ENCODE measurements at regions not wholly inside any gene's neighbourhood (a gene's known extent, or its start where the extent isn't known, plus 50 kb on each side); places are given as distances from the start of the nearest gene placed in this dataset.

- Histone ChIP-seq H3K9me3 (no peaks in the 10 kb centered on the region), H3F3A (replicated peaks; ENCODE audit: insufficient read depth) (no peaks in the 10 kb centered on the region), H3K4me2 (no peak overlapping the region), H3K9me2 (no peaks in the 10 kb centered on the region), H3K36me3 (replicated peaks in 1 of 2; ENCODE audit: control insufficient read depth in 1 of 2, insufficient read depth in 2 of 2, low read length in 1 of 2) (no peaks in the 10 kb centered on the region), H3K9ac (no peak overlapping the region), H2AFZ (ENCODE audit: low read depth) (no peak overlapping the region), H3K4me3 (ENCODE audit: low read depth in 2 of 2, low read length in 1 of 2) (no peak overlapping the region), H3K27ac (ENCODE audit: low read depth in 2 of 2, low read length in 1 of 2) (no peak overlapping the region), H3K4me1 (ENCODE audit: control insufficient read depth in 1 of 2, insufficient read depth in 2 of 2, low read depth in 1 of 2, low read length in 1 of 2) (no peaks in the 10 kb centered on the region), H4K20me1 (ENCODE audit: insufficient read depth) (no peaks in the 10 kb centered on the region), H3K79me2 (ENCODE audit: insufficient read depth) (no peaks in the 10 kb centered on the region), H3K27me3 (ENCODE audit: insufficient read depth) (no peaks in the 10 kb centered on the region)
- TF ChIP-seq EZH2phosphoT487 (IDR thresholded peaks at IDR 0.05; ENCODE audit: borderline replicate concordance, low read depth) = no peak
- no peak for TF ChIP-seq FOSL2 (IDR thresholded peaks at IDR 0.05; ENCODE audit: borderline replicate concordance, low read depth)
- no peak for TF ChIP-seq GATA2 (CRISPR knock-in tag; IDR thresholded peaks at IDR 0.05)
- TF ChIP-seq MAX (IDR thresholded peaks at IDR 0.05; ENCODE audit: low read depth) = no peak
- TF ChIP-seq SIN3A (IDR thresholded peaks at IDR 0.05; ENCODE audit: borderline replicate concordance, low read depth, low read length) = no peak
- TF ChIP-seq TCF12 (IDR thresholded peaks at IDR 0.05) = no peak
- TF ChIP-seq YY1 (IDR thresholded peaks at IDR 0.05; ENCODE audit: low read depth) = no peak
- POLR2A ChIA-PET = no interaction called here
- CTCF ChIA-PET = no interaction called here
- WGBS (ENCODE audit: low lambda C conversion rate) = 73% methylated on average over 3 of the region's 3 CpGs
- no peak for DNase-seq
These were observed 1131.9 kb downstream of the OTOL1 start for GRCh38 chr3:162628531-162628930.

- ChIA-PET CTCF (no interaction called here), POLR2A (no interaction called here)
- H3K4me1 ChIP-seq (ENCODE audit: control insufficient read depth in 1 of 2, insufficient read depth in 2 of 2, low read depth in 1 of 2, low read length in 1 of 2) = no peaks in the 10 kb centered on the region
- H3K4me3 ChIP-seq (ENCODE audit: low read depth in 2 of 2, low read length in 1 of 2) = no peak overlapping the region
- no peak for DNase-seq
- no peaks in the 10 kb centered on the region for H3K27me3 ChIP-seq (ENCODE audit: insufficient read depth)
- H3K79me2 ChIP-seq (ENCODE audit: insufficient read depth) = no peaks in the 10 kb centered on the region
- no peak overlapping the region for H2AFZ ChIP-seq (ENCODE audit: low read depth)
- H3K9me3 ChIP-seq = no peaks in the 10 kb centered on the region
- H3K9ac ChIP-seq = no peak overlapping the region
- H3F3A ChIP-seq (replicated peaks; ENCODE audit: insufficient read depth) = no peaks in the 10 kb centered on the region
- H3K36me3 ChIP-seq (replicated peaks in 1 of 2; ENCODE audit: control insufficient read depth in 1 of 2, insufficient read depth in 2 of 2, low read length in 1 of 2) = no peaks in the 10 kb centered on the region
- no peak overlapping the region for H3K27ac ChIP-seq (ENCODE audit: low read depth in 2 of 2, low read length in 1 of 2)
- TF ChIP-seq CHD2 (IDR thresholded peaks at IDR 0.05; ENCODE audit: low read length, partially characterized antibody) = no peak
- TF ChIP-seq MXI1 (IDR thresholded peaks at IDR 0.05; ENCODE audit: low read depth, low read length) = no peak
- no peak for TF ChIP-seq MEF2A (IDR thresholded peaks at IDR 0.05; ENCODE audit: borderline replicate concordance, low read depth)
- no peak for TF ChIP-seq TCF12 (IDR thresholded peaks at IDR 0.05)
- TF ChIP-seq TEAD4 (IDR thresholded peaks at IDR 0.05; ENCODE audit: borderline replicate concordance, insufficient read depth) = no peak
- TF ChIP-seq RAD21 (IDR thresholded peaks at IDR 0.05; ENCODE audit: low read length) = no peak
- no peak for TF ChIP-seq ZBTB33 (IDR thresholded peaks at IDR 0.05; ENCODE audit: borderline replicate concordance, low read depth)
- no peaks in the 10 kb centered on the region for H3K9me2 ChIP-seq
- no peaks in the 10 kb centered on the region for H4K20me1 ChIP-seq (ENCODE audit: insufficient read depth)
- H3K4me2 ChIP-seq = no peak overlapping the region
These were observed 1132.8 kb downstream of the OTOL1 start for GRCh38 chr3:162629372-162629771.
